GM19025 (cell line): ENCODE measurements at regions not wholly inside any gene's neighbourhood (a gene's known extent, or its start where the extent isn't known, plus 50 kb on each side); places are given as distances from the start of the nearest gene placed in this dataset.
"Not testable (repeated sequence)": the region's sequence is repeated elsewhere in the genome, so short reads cannot be mapped to it uniquely, and the experiment has no call there.

Source experiments
- ATAC-seq: cut with Tn5 transposase; IDR thresholded peaks from one replicate; pipeline ENCODE4 v1.9.1; 2021; ENCODE audit warnings: mild to moderate bottlenecking, low read depth, moderate library complexity; ENCODE audit not compliant: unreplicated experiment

- ATAC-seq = no peak
These were observed 1973.9 kb upstream of the FLRT2 start for GRCh38 chr14:83556065-83556464.

GRCh38 chr14:83556746-83557453 is 1973.0 kb upstream of the FLRT2 start:
- no peak for ATAC-seq

GRCh38 chr14:83558946-83559345 is 1971.0 kb upstream of the FLRT2 start:
- no peak for ATAC-seq

GRCh38 chr14:83559721-83560120 is 1970.2 kb upstream of the FLRT2 start:
- ATAC-seq = no peak

- ATAC-seq = no peak
These were observed 1968.7 kb upstream of the FLRT2 start for GRCh38 chr14:83561261-83561660.

GRCh38 chr14:83566567-83566966 is 1963.4 kb upstream of the FLRT2 start:
- no peak for ATAC-seq

- ATAC-seq = no peak
These were observed 1961.8 kb upstream of the FLRT2 start for GRCh38 chr14:83568141-83568540.

GRCh38 chr14:83575301-83575700 is 1954.6 kb upstream of the FLRT2 start:
- ATAC-seq = no peak

- no peak for ATAC-seq
These were observed 1946.7 kb upstream of the FLRT2 start for GRCh38 chr14:83583201-83583600.

GRCh38 chr14:83594874-83595273 is 1935.1 kb upstream of the FLRT2 start:
- no peak for ATAC-seq

- no peak for ATAC-seq
These were observed 1922.3 kb upstream of the FLRT2 start for GRCh38 chr14:83607682-83608081.

- ATAC-seq = no peak
These were observed 1918.5 kb upstream of the FLRT2 start for GRCh38 chr14:83611491-83611890.

- no peak for ATAC-seq
These were observed 1918.0 kb upstream of the FLRT2 start for GRCh38 chr14:83611906-83612390.

GRCh38 chr14:83614956-83615355 is 1915.0 kb upstream of the FLRT2 start:
- no peak for ATAC-seq

- ATAC-seq = no peak
These were observed 1905.4 kb upstream of the FLRT2 start for GRCh38 chr14:83624541-83624940.

GRCh38 chr14:83632375-83632774 is 1897.6 kb upstream of the FLRT2 start:
- ATAC-seq = no peak

GRCh38 chr14:83638748-83639504 is 1891.0 kb upstream of the FLRT2 start:
- no peak for ATAC-seq

GRCh38 chr14:83639505-83639875 is 1890.5 kb upstream of the FLRT2 start:
- not testable (repeated sequence) for ATAC-seq

- no peak for ATAC-seq
These were observed 1883.7 kb upstream of the FLRT2 start for GRCh38 chr14:83646228-83646627.

- no peak for ATAC-seq
These were observed 1869.3 kb upstream of the FLRT2 start for GRCh38 chr14:83660597-83660996.

GRCh38 chr14:83664389-83664788 is 1865.6 kb upstream of the FLRT2 start:
- ATAC-seq = no peak

GRCh38 chr14:83689265-83689664 is 1840.7 kb upstream of the FLRT2 start:
- ATAC-seq = no peak
